Activated T-helper 1 cell treated with Interleukin-2 at 50 U/mL for 16 hours (primary cell): ENCODE measurements at regions not wholly inside any gene's neighbourhood (a gene's known extent, or its start where the extent isn't known, plus 50 kb on each side); places are given as distances from the start of the nearest gene placed in this dataset.
A peak's percentile ranks its signal among the peaks of the same experiment; 100 is the strongest.

Experiments used
- DNase-seq: peaks from one replicate; pipeline ENCODE4 v3.0.0-alpha.2; 2020; ENCODE audit warnings: low read depth

- no peak for DNase-seq
Measured at GRCh38 chr6:168968801-168969200, 284.8 kb downstream of the THBS2 start.

- DNase-seq, result no peak
Measured at GRCh38 chr6:168968228-168968627, 285.4 kb downstream of the THBS2 start.

- no peak for DNase-seq
Measured at GRCh38 chr6:168967281-168967925, 286.2 kb downstream of the THBS2 start.

GRCh38 chr6:168964138-168964835 is 289.4 kb downstream of the THBS2 start:
- DNase-seq, result no peak

GRCh38 chr6:168962886-168963285 is 290.8 kb downstream of the THBS2 start:
- no peak for DNase-seq

- DNase-seq, result no peak
Measured at GRCh38 chr6:168961264-168961656, 292.4 kb downstream of the THBS2 start.

- DNase-seq, result no peak
Measured at GRCh38 chr6:168960551-168961263, 292.9 kb downstream of the THBS2 start.

GRCh38 chr6:168959696-168960095 is 293.9 kb downstream of the THBS2 start:
- DNase-seq, result no peak

GRCh38 chr6:168956884-168957730 is 296.5 kb downstream of the THBS2 start:
- DNase-seq, result peak; percentile 7

- DNase-seq, result no peak
Measured at GRCh38 chr6:168956141-168956838, 297.4 kb downstream of the THBS2 start.

- DNase-seq, result no peak
Measured at GRCh38 chr6:168953461-168953860, 300.2 kb downstream of the THBS2 start.

GRCh38 chr6:168951217-168951616 is 302.4 kb downstream of the THBS2 start:
- DNase-seq, result no peak

GRCh38 chr6:168950858-168951214 is 302.8 kb downstream of the THBS2 start:
- no peak for DNase-seq

- DNase-seq, result no peak
Measured at GRCh38 chr6:168949981-168950857, 303.4 kb downstream of the THBS2 start.

GRCh38 chr6:168948990-168949531 is 304.6 kb downstream of the THBS2 start:
- no peak for DNase-seq

- DNase-seq, result no peak
Measured at GRCh38 chr6:168948002-168948401, 305.6 kb downstream of the THBS2 start.

GRCh38 chr6:168943231-168943905 is 310.3 kb downstream of the THBS2 start:
- no peak for DNase-seq

- DNase-seq, result no peak
Measured at GRCh38 chr6:168942646-168943045, 311.0 kb downstream of the THBS2 start.

- DNase-seq, result no peak
Measured at GRCh38 chr6:168941036-168941435, 312.6 kb downstream of the THBS2 start.

GRCh38 chr6:168939796-168940195 is 313.9 kb downstream of the THBS2 start:
- no peak for DNase-seq
